ENCODE measurements at regions not wholly inside any gene's neighbourhood (a gene's known extent, or its start where the extent isn't known, plus 50 kb on each side); places are given as distances from the start of the nearest gene placed in this dataset.
A peak's percentile ranks its signal among the peaks of the same experiment; 100 is the strongest.
"Not testable (repeated sequence)": the region's sequence is repeated elsewhere in the genome, so short reads cannot be mapped to it uniquely, and the experiment has no call there.

DNA sequence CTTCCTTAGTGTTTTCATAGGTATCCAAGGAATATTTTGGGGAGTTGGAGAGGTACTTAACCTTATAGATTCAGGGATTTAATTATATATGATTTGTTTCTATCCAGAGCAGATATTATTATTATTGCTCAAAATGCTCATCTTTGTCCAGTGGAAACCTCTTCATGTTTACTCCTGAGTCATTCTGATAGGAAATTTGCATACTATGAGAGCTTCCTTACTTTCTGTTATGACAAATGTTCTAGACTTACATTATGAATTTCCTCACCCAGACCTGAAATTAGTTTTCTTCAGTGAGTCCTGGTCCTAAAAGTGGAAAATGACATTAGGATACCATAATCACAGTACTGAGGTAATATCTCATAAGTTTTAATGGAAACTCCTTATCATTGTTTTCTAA lies 57.5 kb upstream of the PLPPR5 start:
- DNase-seq, result no peak

DNA sequence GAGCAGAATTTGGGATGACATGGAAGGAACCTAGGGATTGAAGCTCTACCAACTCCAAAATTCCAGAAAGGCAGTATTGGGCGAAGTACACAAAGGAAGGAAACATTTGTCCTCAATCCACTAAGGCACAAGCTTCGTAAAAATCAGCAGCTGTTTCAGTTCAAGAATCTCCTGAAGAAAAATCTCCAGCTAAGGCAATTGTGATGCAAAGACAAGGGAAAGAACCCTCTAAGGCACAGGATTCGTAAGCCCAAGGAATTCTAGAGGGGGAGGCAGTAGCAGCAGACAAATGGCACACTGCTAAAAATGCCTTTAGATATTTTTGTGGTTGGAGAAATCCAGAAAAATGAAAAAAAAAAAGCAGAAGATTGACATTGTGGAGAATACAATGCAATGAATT lies 64.5 kb upstream of the PLPPR5 start:
- no peak for DNase-seq

DNA sequence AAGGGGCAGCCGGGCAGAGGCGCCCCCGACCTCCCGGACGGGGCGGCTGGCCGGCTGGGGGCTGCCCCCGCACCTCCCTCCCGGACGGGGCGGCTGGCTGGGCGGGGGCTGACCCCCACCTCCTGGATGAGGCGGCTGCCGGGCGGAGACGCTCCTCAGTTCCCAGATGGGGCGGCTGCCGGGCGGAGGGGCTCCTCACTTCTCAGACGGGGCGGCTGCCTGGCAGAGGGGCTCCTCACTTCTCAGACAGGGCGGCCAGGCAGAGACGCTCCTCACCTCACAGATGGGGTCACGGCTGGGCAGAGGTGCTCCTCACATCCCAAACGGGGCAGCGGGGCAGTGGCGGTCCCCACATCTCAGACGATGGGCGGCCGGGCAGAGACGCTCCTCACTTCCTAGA lies 73.9 kb upstream of the PLPPR5 start:
- not testable (repeated sequence) for DNase-seq

DNA sequence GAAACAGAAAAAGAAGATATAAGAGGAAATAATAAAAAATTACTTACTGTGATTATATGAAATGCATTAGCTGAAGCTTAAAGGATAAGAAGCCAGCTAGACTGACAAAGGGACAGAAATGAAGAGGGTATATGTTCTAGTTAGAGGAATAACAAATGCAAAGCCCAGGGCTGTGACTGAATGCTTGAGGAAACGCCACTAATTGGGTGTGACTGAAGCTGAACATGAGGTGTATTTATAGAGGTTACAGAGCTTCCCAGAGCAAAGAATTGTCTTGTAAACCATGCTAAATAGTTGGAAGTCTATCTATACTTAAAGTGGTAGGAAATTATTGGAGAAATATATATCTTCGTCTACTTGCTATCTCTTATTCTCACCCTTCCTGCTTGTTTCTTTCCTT lies 77.7 kb upstream of the PLPPR5 start:
- no peak for DNase-seq

- no peak for DNase-seq
Observed at GRCh38 chr1:99083338-99083737, 78.7 kb upstream of the PLPPR5 start.

DNA sequence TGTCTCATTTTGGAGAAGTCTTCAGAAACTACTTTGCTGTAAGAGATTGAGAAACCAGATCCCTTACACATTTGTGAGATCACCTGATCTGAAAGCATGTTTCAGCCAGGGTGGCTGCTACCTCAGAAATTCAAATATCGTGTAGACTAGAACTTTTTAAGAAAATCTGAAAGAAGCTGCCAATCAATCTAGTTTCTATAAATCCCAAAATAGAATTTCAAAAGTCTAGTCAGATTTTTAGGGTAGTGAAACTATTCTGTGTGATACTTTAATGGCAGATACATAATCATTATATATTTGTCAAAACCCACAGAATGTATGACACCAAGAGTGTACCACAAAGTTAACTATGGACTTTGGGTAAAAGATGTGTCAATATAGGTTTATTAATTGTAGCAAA lies 79.9 kb upstream of the PLPPR5 start:
- DNase-seq, result no peak

DNA sequence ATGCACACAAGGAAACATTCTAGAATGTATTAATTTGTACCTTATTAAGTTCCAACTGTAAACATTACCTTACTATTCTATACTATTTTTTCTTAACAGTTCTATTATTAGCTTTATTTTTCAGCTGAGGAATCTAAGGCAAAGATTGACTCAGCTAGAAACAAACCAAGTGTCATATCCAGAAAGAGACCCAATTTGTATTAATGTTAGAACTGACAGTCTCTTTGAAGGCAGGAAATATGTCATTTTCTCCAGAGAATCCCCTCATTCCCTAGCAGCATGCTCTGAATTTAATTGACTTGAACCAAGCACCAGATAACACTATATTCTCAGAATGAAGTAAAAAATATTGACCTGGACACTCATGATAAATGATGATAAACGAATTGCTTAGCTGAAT lies 81.4 kb upstream of the PLPPR5 start:
- DNase-seq, result no peak

GRCh38 chr1:99098589-99098988 lies 93.9 kb upstream of the PLPPR5 start:
- no peak for DNase-seq

DNA sequence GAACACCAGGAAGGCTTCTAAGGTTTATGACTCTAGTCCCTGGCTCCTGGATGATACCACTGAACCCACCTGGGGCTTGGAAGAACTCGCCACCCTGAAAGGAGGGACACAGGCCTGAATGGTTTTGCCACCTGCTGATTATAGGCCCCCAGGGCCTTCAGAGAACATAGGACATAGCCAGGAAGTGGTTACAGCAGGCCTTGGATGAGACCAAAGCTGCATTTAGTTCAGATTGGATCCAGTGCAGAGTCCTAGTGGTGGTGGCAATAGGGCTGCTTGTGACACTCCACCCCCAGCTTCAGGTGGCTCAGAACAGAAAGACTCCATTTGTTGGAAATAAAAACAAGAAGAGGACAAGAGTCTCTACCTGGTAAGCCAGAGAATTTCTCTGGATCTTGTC lies 101.6 kb upstream of the PLPPR5 start:
- no peak for DNase-seq

- DNase-seq, result no peak
Observed at GRCh38 chr1:99107680-99108079, 103.0 kb upstream of the PLPPR5 start.

DNA sequence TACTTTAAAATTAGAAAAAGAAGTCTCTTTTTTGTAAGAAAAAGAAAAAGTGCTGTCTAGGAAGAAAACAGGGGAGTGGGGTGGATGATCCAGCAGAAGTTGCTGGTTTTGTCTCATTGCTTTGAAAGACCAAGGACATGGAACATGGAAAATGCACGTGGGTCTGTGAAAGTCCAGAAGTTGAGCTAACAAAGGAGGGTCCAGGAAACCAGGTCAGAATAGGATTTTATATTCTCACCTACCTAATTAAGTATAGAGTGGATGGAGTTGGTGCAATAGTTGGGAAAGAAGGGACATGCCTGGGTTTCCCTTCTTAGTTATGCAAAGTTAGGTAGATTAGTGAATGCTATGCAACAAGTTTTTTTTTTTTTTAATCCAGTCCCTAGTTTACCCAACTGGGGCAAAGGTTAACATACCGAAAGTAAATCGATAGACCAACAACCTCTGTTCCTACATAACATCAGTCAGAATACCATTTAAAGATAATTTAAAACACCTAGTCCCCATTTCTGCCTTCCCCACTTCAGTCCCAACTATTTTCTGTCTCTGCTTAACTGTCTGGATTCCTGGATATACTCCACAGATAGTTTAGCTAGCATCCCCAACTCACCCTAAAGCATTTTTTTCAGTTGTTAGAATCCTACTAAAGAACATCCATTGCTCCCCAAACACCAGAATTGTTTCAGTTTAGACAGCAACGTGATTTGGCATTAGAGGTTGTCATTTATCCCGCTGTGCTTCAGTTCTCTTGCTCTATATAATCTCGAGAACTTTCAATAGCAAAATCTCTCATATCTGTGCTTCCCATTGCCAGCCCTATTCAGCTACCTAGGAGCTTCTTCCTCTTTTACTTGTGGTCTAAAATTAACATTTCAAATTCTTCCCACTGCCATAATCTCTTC lies 105.7 kb upstream of the PLPPR5 start:
- DNase-seq, result no peak

- DNase-seq, result no peak
Observed at GRCh38 chr1:99115231-99115630, 110.6 kb upstream of the PLPPR5 start.

- peak in 13 of 56 donors; percentile 0 to 29 (median 5) for DNase-seq
Observed at GRCh38 chr1:99119188-99119587, 114.5 kb upstream of the PLPPR5 start.

GRCh38 chr1:99122039-99122438 lies 117.4 kb upstream of the PLPPR5 start:
- no peak for DNase-seq

GRCh38 chr1:99123936-99124335 lies 119.3 kb upstream of the PLPPR5 start:
- DNase-seq, result no peak

DNA sequence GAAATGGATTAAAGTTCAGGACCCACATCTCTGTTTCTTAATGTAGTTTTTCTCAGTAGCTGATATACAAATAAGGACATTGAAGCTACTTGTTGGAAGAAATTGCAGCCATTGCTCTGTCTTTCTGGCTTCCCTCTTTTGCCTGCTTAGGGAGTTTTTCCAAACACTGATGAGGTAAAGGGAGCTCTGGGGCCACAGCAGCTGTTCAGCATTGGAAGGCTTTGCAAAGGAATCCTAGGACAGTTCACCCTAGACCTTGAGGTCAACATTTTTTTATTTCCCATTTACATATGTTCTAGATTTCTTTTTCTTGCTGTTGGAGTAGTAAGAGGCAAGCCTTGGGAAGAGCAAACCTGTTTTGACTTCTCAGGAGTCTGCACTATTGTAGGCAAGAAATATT lies 126.9 kb upstream of the PLPPR5 start:
- DNase-seq, result no peak

DNA sequence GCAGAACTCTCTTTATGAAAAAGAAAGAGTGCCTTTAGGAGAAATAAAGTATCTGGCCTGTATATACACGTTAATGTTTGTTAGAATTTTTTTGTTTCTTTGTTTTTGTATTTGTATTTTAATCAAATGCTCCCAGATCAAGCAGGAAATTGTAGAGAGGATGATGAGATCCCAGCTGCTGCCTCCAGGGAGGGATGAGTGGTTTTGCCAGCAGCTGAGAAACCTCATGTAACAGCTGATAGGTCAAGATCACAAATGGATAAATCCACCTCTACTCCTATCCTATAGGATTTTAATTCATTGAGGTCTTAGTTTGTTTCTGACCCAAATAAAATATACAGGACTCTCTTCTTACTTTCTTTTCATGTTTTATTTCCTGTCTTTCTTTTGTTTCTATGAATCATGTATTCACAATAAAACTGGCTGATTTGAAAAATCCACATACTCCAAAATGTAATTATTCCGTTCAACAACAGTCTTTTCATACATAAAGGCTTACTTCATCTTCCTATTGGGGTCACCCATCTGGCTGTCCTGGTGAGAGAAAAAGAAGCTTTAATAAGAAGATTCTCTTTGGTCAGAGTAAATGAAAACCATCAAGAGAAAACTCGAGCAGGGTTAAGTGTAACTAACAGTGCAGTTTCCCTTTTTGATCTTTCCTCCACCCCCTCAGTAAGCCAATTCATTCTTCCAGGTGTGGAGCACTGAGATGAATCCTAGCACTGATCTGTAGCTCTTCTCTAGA lies 129.3 kb upstream of the PLPPR5 start:
- DNase-seq, result no peak

GRCh38 chr1:99137554-99138206 lies 126.6 kb upstream of the PLPPR4 start:
- DNase-seq, result no peak

- no peak for DNase-seq
Observed at GRCh38 chr1:99139876-99140275, 124.4 kb upstream of the PLPPR4 start.

- DNase-seq, result no peak
Observed at GRCh38 chr1:99146129-99146848, 118.0 kb upstream of the PLPPR4 start.

- no peak for DNase-seq
Observed at GRCh38 chr1:99149952-99150351, 114.3 kb upstream of the PLPPR4 start.

- DNase-seq, result no peak
Observed at GRCh38 chr1:99152132-99152531, 112.2 kb upstream of the PLPPR4 start.

Data from amygdala (tissue), 56 donors.